ENCODE measurements at regions not wholly inside any gene's neighbourhood (a gene's known extent, or its start where the extent isn't known, plus 50 kb on each side); places are given as distances from the start of the nearest gene placed in this dataset.

- intact Hi-C loops (cut with DNase I): no loop called here
- 40% methylated on average over 3 of the region's 4 CpGs for WGBS (ENCODE audit: insufficient coverage, low coverage, low lambda C conversion rate, missing lambda C conversion rate)
- Histone ChIP-seq H3K9me3 (no peaks in the 10 kb centered on the region), H3K4me1 (peaks cover 0 to 15% (median 4%) of the 10 kb centered on the region in 4 donors), H3K27me3 (no peaks in the 10 kb centered on the region), H3K4me3 (no peak overlapping the region), H3K27ac (peak overlapping the region in 1 of 3 donors; percentile 14), H3K36me3 (no peaks in the 10 kb centered on the region)
- ATAC-seq (peak; percentile 15 to 68 (median 42)), DNase-seq (no peak)
- TF ChIP-seq POLR2A (IDR thresholded peaks at IDR 0.05) (peak; percentile 24), CTCF (IDR thresholded peaks at IDR 0.05) (no peak)
Observed at GRCh38 chr15:58274885-58275284, 136.7 kb downstream of the AQP9 start.

- Histone ChIP-seq H3K27me3 (no peaks in the 10 kb centered on the region), H3K9me3 (no peaks in the 10 kb centered on the region), H3K36me3 (no peaks in the 10 kb centered on the region), H3K4me1 (peaks cover 0 to 18% (median 4%) of the 10 kb centered on the region in 4 donors), H3K27ac (no peak overlapping the region), H3K4me3 (no peak overlapping the region)
- no peak for ATAC-seq
- WGBS (ENCODE audit: insufficient coverage, low coverage, low lambda C conversion rate, missing lambda C conversion rate): 81% methylated on average over 3 of the region's 3 CpGs
- TF ChIP-seq CTCF (IDR thresholded peaks at IDR 0.05) (no peak), POLR2A (IDR thresholded peaks at IDR 0.05) (no peak)
- DNase-seq: no peak
- intact Hi-C loops (cut with DNase I): no loop called here
Observed at GRCh38 chr15:58275785-58276184, 137.6 kb downstream of the AQP9 start.

DNA sequence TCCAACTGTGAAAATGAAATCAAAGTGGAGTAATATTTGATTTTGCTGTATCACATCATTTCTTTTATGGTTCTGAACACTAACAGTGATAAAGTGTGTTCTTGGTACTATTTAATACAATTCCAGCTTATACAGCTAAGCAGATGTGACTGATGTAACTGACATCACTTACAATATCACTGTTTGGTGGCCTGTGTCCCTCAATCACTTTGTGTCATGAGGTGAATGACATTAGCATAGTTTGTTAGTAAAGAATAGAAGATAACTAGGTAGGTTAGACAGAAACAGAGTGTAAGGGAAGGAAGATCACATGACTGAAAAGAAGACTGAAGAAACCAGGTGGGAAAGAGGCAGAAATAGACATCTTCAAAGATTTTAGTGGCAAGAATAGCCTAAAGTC lies 138.7 kb downstream of the AQP9 start:
- Histone ChIP-seq H3K4me3 (no peak overlapping the region), H3K27me3 (no peaks in the 10 kb centered on the region), H3K27ac (peak overlapping the region in 2 of 3 donors; percentile 13 to 44), H3K4me1 (peaks cover 0 to 28% (median 6%) of the 10 kb centered on the region in 4 donors), H3K9me3 (no peaks in the 10 kb centered on the region), H3K36me3 (no peaks in the 10 kb centered on the region)
- intact Hi-C loops (cut with DNase I): no loop called here
- ATAC-seq (peak; percentile 35 to 71 (median 38)), DNase-seq (no peak)
- no peak for TF ChIP-seq POLR2A (IDR thresholded peaks at IDR 0.05)
- TF ChIP-seq CTCF (IDR thresholded peaks at IDR 0.05): no peak

DNA sequence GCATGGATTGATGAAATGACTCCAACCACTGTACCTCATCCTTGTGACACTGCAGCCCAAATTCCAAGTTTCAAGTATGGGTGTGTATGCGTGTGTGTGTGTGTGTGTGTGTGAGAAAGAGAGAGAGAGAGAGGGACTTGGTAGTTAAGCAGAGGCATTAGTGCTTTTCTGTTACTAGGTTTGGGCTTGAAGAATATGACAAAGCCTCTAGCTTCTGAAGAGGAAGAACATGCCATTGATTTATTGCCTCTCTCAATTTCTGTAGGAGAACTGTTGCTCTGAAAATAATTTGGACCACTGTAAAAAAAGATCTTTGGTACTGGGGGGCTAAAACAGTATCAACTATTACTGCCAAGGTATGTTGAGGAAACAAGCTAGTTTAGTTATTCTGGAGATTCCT lies 139.2 kb downstream of the AQP9 start:
- Histone ChIP-seq H3K27me3 (no peaks in the 10 kb centered on the region), H3K4me1 (peaks cover 0 to 33% (median 8%) of the 10 kb centered on the region in 4 donors), H3K9me3 (no peaks in the 10 kb centered on the region), H3K27ac (peak overlapping the region in 1 of 3 donors; percentile 44), H3K4me3 (no peak overlapping the region), H3K36me3 (no peaks in the 10 kb centered on the region)
- intact Hi-C loops (cut with DNase I): no loop called here
- TF ChIP-seq CTCF (IDR thresholded peaks at IDR 0.05): no peak
- TF ChIP-seq POLR2A (IDR thresholded peaks at IDR 0.05): no peak
- ATAC-seq (peak in 2 of 4 donors; percentile 8 to 15), DNase-seq (no peak)
- WGBS (ENCODE audit: insufficient coverage, low coverage, low lambda C conversion rate, missing lambda C conversion rate): 29% methylated on average over 1 of the region's 1 CpG

DNA sequence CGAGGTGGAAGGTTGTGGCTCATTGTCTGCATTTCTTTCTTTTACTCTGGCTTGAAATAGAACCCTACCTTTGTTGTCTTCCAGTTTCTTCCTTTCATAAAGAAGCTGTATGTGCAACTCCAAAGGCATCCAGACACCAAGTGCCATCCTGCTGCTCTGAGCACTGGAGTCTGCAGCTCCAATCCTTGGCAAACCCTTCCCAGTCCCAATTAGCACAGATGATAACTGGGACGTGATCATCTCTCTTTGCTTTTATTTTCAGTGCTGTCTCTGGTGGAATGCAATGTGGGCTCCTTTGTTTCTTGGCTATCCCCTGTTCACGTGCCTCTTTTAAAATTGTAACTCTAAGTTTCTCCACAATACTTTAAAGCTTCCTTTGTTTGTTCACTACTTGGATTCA lies 140.9 kb downstream of the AQP9 start:
- intact Hi-C loops (cut with DNase I): no loop called here
- ATAC-seq: no peak
- no peak for TF ChIP-seq CTCF (IDR thresholded peaks at IDR 0.05)
- TF ChIP-seq POLR2A (IDR thresholded peaks at IDR 0.05): no peak

More for the DNA sequence above, 140.9 kb downstream of the AQP9 start:
- H3K4me3 ChIP-seq: no peak overlapping the region
- no peaks in the 10 kb centered on the region for H3K27me3 ChIP-seq
- H3K4me1 ChIP-seq: peaks cover 0 to 45% (median 11%) of the 10 kb centered on the region in 4 donors
- H3K36me3 ChIP-seq: no peaks in the 10 kb centered on the region
- H3K27ac ChIP-seq: no peak overlapping the region
- DNase-seq: no peak
- 35% methylated on average over 3 of the region's 3 CpGs for WGBS (ENCODE audit: insufficient coverage, low coverage, low lambda C conversion rate, missing lambda C conversion rate)
- H3K9me3 ChIP-seq: no peaks in the 10 kb centered on the region
